ENCODE measurements at regions not wholly inside any gene's neighbourhood (a gene's known extent, or its start where the extent isn't known, plus 50 kb on each side); places are given as distances from the start of the nearest gene placed in this dataset.

DNA sequence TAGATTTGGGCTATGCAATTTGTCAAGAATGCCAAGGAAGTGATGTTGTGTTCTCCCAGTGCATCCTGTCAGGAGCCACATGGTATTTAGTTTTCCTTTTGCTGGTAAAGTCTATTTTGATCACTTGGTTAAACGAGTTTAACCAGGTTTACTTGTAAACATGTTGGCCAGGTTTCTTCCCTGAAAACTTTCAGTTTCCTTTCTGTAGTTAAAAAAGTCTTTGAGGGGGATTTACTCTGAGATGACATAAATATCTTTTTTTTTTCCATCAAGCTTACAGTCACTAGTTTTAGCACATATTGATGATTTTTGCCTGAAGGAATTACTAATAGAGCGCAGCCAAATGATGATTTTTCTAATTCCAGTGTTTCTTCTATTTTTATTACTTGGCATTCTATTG lies 320.5 kb downstream of the PHF14 start:
- no peaks in the 10 kb centered on the region for H3K9me3 ChIP-seq
- no peak overlapping the region for H3K27ac ChIP-seq
- H3K36me3 ChIP-seq (ENCODE audit: insufficient read depth in 1 of 2, low read depth in 1 of 2): no peaks in the 10 kb centered on the region
- H3K4me3 ChIP-seq: no peak overlapping the region
- DNase-seq: no peak
- H3K4me1 ChIP-seq: no peaks in the 10 kb centered on the region
- no peaks in the 10 kb centered on the region for H3K27me3 ChIP-seq (ENCODE audit: insufficient read depth in 3 of 3, low read length in 2 of 3)
- intact Hi-C loops (cut with DNase I): no loop called here
- 81 to 83% (median 83%) methylated on average over 2 of the region's 2 CpGs for WGBS, 3 donors
- no peak for ATAC-seq
- TF ChIP-seq, protein P1, sequence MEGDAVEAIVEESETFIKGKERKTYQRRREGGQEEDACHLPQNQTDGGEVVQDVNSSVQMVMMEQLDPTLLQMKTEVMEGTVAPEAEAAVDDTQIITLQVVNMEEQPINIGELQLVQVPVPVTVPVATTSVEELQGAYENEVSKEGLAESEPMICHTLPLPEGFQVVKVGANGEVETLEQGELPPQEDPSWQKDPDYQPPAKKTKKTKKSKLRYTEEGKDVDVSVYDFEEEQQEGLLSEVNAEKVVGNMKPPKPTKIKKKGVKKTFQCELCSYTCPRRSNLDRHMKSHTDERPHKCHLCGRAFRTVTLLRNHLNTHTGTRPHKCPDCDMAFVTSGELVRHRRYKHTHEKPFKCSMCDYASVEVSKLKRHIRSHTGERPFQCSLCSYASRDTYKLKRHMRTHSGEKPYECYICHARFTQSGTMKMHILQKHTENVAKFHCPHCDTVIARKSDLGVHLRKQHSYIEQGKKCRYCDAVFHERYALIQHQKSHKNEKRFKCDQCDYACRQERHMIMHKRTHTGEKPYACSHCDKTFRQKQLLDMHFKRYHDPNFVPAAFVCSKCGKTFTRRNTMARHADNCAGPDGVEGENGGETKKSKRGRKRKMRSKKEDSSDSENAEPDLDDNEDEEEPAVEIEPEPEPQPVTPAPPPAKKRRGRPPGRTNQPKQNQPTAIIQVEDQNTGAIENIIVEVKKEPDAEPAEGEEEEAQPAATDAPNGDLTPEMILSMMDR (IDR thresholded peaks at IDR 0.05): no peak

DNA sequence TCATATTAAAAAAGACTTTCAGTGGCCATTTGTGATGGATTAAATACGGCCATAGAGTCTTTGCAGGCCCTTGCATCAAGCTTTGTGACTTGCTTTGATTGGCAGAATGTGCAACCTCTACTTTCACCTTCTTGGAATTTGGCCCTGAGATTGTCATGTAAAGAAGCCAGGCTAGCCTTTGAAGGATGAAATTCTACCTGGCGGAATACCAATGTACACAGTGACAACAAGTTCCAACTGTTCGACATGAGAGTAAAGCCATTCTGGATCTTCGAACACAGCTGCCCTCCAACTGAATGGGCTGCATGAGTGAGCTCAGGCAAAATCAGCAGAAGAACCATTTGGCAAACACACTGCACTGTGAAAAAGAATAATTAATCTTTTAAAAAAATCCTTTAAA lies 321.3 kb downstream of the PHF14 start:
- no peak overlapping the region for H3K4me3 ChIP-seq
- H3K27ac ChIP-seq: no peak overlapping the region
- no peaks in the 10 kb centered on the region for H3K27me3 ChIP-seq (ENCODE audit: insufficient read depth in 3 of 3, low read length in 2 of 3)
- intact Hi-C loops (cut with DNase I): no loop called here
- H3K4me1 ChIP-seq: no peaks in the 10 kb centered on the region
- H3K36me3 ChIP-seq (ENCODE audit: insufficient read depth in 1 of 2, low read depth in 1 of 2): no peaks in the 10 kb centered on the region
- no peaks in the 10 kb centered on the region for H3K9me3 ChIP-seq
- DNase-seq (no peak), ATAC-seq (no peak)
- TF ChIP-seq, protein P1 (IDR thresholded peaks at IDR 0.05): no peak
- 66 to 76% (median 70%) methylated on average over 4 of the region's 4 CpGs for WGBS, 3 donors

DNA sequence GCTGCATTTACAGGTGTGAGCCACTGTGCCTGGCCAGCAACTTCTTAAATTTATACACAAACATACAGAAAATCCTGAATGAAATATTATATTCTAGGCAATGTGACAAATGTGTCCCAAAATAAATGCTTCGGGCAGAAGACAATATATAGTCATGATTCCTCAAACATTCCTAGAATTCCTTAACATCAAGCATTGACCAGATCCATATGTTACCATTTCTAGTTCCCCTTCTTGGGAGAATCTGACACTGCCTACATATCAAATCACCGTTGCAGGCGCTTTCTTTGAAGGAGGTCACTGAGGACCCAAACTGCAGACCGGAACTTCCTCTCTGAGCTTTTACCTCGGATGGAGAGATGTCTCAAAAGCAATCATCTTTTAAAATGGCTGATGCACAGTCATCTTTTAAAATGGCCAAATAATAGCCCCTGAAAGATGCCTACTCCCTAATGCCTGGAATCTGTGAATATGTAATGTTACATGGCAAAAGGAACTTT lies 323.5 kb downstream of the PHF14 start:
- Histone ChIP-seq H3K4me3 (no peak overlapping the region), H3K4me1 (no peaks in the 10 kb centered on the region), H3K27me3 (ENCODE audit: insufficient read depth in 3 of 3, low read length in 2 of 3) (no peaks in the 10 kb centered on the region), H3K9me3 (no peaks in the 10 kb centered on the region), H3K27ac (no peak overlapping the region), H3K36me3 (ENCODE audit: insufficient read depth in 1 of 2, low read depth in 1 of 2) (no peaks in the 10 kb centered on the region)
- intact Hi-C loops (cut with DNase I): no loop called here
- no peak for ATAC-seq
- DNase-seq: no peak
- WGBS, 3 donors: 55 to 63% (median 61%) methylated on average over 5 of the region's 5 CpGs
- TF ChIP-seq, protein P1 (IDR thresholded peaks at IDR 0.05): no peak

DNA sequence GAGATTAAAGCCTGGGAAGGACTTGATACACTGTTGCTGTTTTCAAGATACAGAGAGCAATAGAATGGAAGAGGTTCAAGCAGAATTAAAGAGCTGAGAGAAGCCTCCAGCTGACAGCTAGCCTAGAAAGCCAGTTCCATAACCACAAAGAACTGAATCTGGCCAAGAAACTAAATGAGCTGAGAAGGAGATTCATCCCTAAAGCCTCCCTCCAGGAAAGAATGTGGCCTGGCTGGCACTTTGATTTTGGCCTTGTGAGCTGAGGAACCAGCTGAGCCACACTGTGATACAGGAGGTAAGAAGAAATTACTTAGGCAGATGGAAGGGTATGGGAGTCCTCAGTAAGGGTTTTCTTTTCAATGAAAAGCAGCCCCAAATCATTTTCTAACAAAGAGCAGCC lies 324.1 kb downstream of the PHF14 start:
- H3K27me3 ChIP-seq (ENCODE audit: insufficient read depth in 3 of 3, low read length in 2 of 3): no peaks in the 10 kb centered on the region
- no peaks in the 10 kb centered on the region for H3K36me3 ChIP-seq (ENCODE audit: insufficient read depth in 1 of 2, low read depth in 1 of 2)
- DNase-seq: no peak
- H3K9me3 ChIP-seq: no peaks in the 10 kb centered on the region
- TF ChIP-seq, protein P1 (IDR thresholded peaks at IDR 0.05): no peak
- intact Hi-C loops (cut with DNase I): no loop called here
- H3K4me1 ChIP-seq: no peaks in the 10 kb centered on the region
- no peak overlapping the region for H3K27ac ChIP-seq
- no peak overlapping the region for H3K4me3 ChIP-seq
- no peak for ATAC-seq

DNA sequence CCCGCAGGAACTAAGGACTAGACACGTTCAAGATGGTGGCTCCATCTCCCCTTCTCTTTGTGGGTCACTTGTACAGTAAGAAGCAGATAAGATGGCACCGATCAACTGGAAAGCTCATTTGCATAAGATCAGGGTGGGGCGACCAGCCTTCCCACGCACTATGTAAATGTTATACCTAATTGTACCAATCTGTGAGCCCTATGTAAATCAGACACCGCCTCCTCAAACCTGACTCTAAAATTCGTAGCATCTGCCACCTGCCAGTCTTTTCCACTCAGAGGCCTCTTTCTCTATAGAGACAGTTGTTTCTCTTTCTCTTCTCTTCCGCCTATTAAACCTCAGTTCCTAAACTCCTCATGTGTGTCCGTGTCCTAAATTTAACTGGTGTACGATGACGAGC lies 324.5 kb downstream of the PHF14 start:
- H3K36me3 ChIP-seq (ENCODE audit: insufficient read depth in 1 of 2, low read depth in 1 of 2): no peaks in the 10 kb centered on the region
- H3K9me3 ChIP-seq: no peaks in the 10 kb centered on the region

More for the DNA sequence above, 324.5 kb downstream of the PHF14 start:
- ATAC-seq: no peak
- H3K4me1 ChIP-seq: no peaks in the 10 kb centered on the region
- WGBS, 3 donors: 72 to 75% (median 74%) methylated on average over 11 of the region's 11 CpGs
- no peaks in the 10 kb centered on the region for H3K27me3 ChIP-seq (ENCODE audit: insufficient read depth in 3 of 3, low read length in 2 of 3)
- H3K27ac ChIP-seq: no peak overlapping the region
- DNase-seq: no peak
- TF ChIP-seq, protein P1 (IDR thresholded peaks at IDR 0.05): no peak
- intact Hi-C loops (cut with DNase I): no loop called here
- H3K4me3 ChIP-seq: no peak overlapping the region

All from psoas muscle (tissue), 7 donors.